A673 (cell line): ENCODE measurements at regions not wholly inside any gene's neighbourhood (a gene's known extent, or its start where the extent isn't known, plus 50 kb on each side); places are given as distances from the start of the nearest gene placed in this dataset.

Experiments used
- BruUV-seq: library from RNA; stranded (reverse); fragments of 400-500 nt; replicated peaks from 2 replicates; lab custom pipeline; 2021; lab: Mats Ljungman, UMichigan
- CTCF ChIA-PET: fragments of 300-600 bp; sonication (Branson Sonifier 250); formaldehyde crosslinking; loops from one replicate; lab custom pipeline; 2022; ENCODE audit warnings: antibody characterized with exemption; lab: Charles Lee
- POLR2A ChIA-PET: fragments of 300-600 bp; sonication (Branson Sonifier 250); formaldehyde crosslinking; loops from one replicate; lab custom pipeline; 2022; ENCODE audit warnings: antibody characterized with exemption; ENCODE audit not compliant: low non-redundant PET; lab: Charles Lee
- DNase-seq: peaks from one replicate; pipeline ENCODE4 v3.0.0-alpha.2; 2015; ENCODE audit warnings: low spot score
- H3K27ac ChIP-seq: fragments of 200-600 bp; sonication (generic); 2 replicates; pipeline ENCODE4 v1.5.1; 2016; ENCODE audit warnings: mixed run types, low read depth, mild to moderate bottlenecking, mixed read lengths, antibody characterized with exemption, low read length; ENCODE audit not compliant: poor library complexity, severe bottlenecking
- H3K27me3 ChIP-seq: fragments of 200-600 bp; sonication (generic); replicated peaks from 2 replicates; pipeline ENCODE4 v1.6.1; 2017; ENCODE audit warnings: mixed run types, low read depth, mild to moderate bottlenecking, mixed read lengths, antibody characterized with exemption, low read length; ENCODE audit not compliant: insufficient read depth, poor library complexity
- H3K36me3 ChIP-seq: fragments of 200-600 bp; sonication (generic); 2 replicates; pipeline ENCODE4 v1.6.1; 2016; ENCODE audit warnings: mixed run types, mild to moderate bottlenecking, mixed read lengths, antibody characterized with exemption, low read length; ENCODE audit not compliant: insufficient read depth, poor library complexity, severe bottlenecking
- H3K4me1 ChIP-seq: fragments of 200-600 bp; sonication (generic); 2 replicates; pipeline ENCODE4 v1.6.1; 2017; ENCODE audit warnings: mixed run types, mild to moderate bottlenecking, mixed read lengths, antibody characterized with exemption, low read length; ENCODE audit not compliant: insufficient read depth, poor library complexity, severe bottlenecking
- H3K4me3 ChIP-seq: fragments of 200-600 bp; sonication (generic); 2 replicates; pipeline ENCODE4 v1.5.1; 2016; ENCODE audit warnings: low read depth, mixed run types, mild to moderate bottlenecking, mixed read lengths, low read length; ENCODE audit not compliant: poor library complexity, severe bottlenecking
- H3K9me3 ChIP-seq: fragments of 200-600 bp; sonication (generic); 2 replicates; pipeline ENCODE4 v1.6.1; 2016; ENCODE audit warnings: mixed run types, low read depth, mild to moderate bottlenecking, mixed read lengths, antibody characterized with exemption, low read length; ENCODE audit not compliant: poor library complexity, severe bottlenecking
- CTCF ChIP-seq: fragments of 300-800, 200-600 bp; sonication (generic); conservative IDR thresholded peaks from 2 replicates; pipeline ENCODE4 v1.5.1; 2017; ENCODE audit warnings: low read depth, mild to moderate bottlenecking, antibody characterized with exemption, low read length, moderate library complexity, mixed read lengths
- EZH2 ChIP-seq: fragments of 200-600 bp; sonication (generic); IDR thresholded peaks from 2 replicates; pipeline ENCODE4 v1.6.1; 2017; ENCODE audit warnings: borderline replicate concordance, low read depth, mild to moderate bottlenecking, mixed read lengths, antibody characterized with exemption, low read length; ENCODE audit not compliant: poor library complexity, severe bottlenecking
- intact Hi-C: fragments of 100-400 bp; cut with micrococcal nuclease; formaldehyde crosslinking; loops from one replicate; pipeline ENCODE4 v1.10.0; 2022; ENCODE audit not compliant: unreplicated experiment

- no TSS peak for BruUV-seq
- POLR2A ChIA-PET = no interaction called here
Observed at GRCh38 chr3:117450026-117450425, 740.4 kb downstream of the TUSC7 start.

DNA sequence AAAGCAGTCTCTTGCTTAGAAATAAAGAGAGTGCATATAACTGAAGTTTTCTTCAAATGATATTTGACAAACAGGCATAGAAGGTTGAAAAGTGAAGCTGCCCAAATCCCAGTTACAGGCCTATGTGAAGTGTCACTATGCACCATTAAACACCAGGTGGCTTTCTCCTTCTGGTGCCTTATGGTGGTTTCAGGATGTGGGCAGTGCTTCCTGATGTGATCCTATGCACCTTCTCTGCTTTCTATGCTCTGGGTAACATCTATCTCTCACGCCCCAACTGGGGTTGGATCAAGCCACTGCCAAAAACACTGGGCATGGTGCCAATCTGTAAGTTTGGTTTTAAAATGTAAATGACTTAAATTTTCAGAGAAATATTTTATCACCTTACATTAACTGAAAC is 744.7 kb downstream of the TUSC7 start:
- Histone ChIP-seq H3K4me1 (no peaks in the 10 kb centered on the region), H3K4me3 (no peak overlapping the region), H3K27me3 (no peaks in the 10 kb centered on the region), H3K9me3 (no peaks in the 10 kb centered on the region), H3K27ac (no peak overlapping the region), H3K36me3 (no peaks in the 10 kb centered on the region)
- ChIA-PET POLR2A (no interaction called here), CTCF (no interaction called here)
- intact Hi-C loops = no loop called here
- TF ChIP-seq EZH2 = no peak
- no peak for TF ChIP-seq CTCF
- no peak for DNase-seq
- no TSS peak for BruUV-seq

More at GRCh38 chr3:117450026-117450425, 740.4 kb downstream of the TUSC7 start:
- no peak for DNase-seq
- Histone ChIP-seq H3K36me3 (no peaks in the 10 kb centered on the region), H3K27me3 (no peaks in the 10 kb centered on the region), H3K9me3 (no peaks in the 10 kb centered on the region), H3K4me1 (no peaks in the 10 kb centered on the region), H3K27ac (no peak overlapping the region), H3K4me3 (no peak overlapping the region)
- intact Hi-C loops = no loop called here
- TF ChIP-seq CTCF = no peak
- no peak for TF ChIP-seq EZH2
- CTCF ChIA-PET = no interaction called here

GRCh38 chr3:117454908-117455307 is 745.3 kb downstream of the TUSC7 start:
- Histone ChIP-seq H3K4me3 (no peak overlapping the region), H3K27me3 (no peaks in the 10 kb centered on the region), H3K36me3 (no peaks in the 10 kb centered on the region), H3K27ac (no peak overlapping the region), H3K9me3 (no peaks in the 10 kb centered on the region), H3K4me1 (no peaks in the 10 kb centered on the region)
- no peak for DNase-seq
- ChIA-PET CTCF (no interaction called here), POLR2A (no interaction called here)
- no TSS peak for BruUV-seq
- no peak for TF ChIP-seq EZH2
- intact Hi-C loops = no loop called here

- intact Hi-C loops = no loop called here
- no peak overlapping the region for H3K4me3 ChIP-seq
- no peaks in the 10 kb centered on the region for H3K27me3 ChIP-seq
- H3K36me3 ChIP-seq = no peaks in the 10 kb centered on the region
- ChIA-PET CTCF (no interaction called here), POLR2A (no interaction called here)
- TF ChIP-seq EZH2 (no peak), CTCF (no peak)
- DNase-seq = no peak
- no peaks in the 10 kb centered on the region for H3K9me3 ChIP-seq
- H3K27ac ChIP-seq = no peak overlapping the region
- no peaks in the 10 kb centered on the region for H3K4me1 ChIP-seq
- no TSS peak for BruUV-seq
Observed at GRCh38 chr3:117455782-117456181, 746.2 kb downstream of the TUSC7 start.
